Mucosa of descending colon (tissue), 3 donors: ENCODE measurements at regions not wholly inside any gene's neighbourhood (a gene's known extent, or its start where the extent isn't known, plus 50 kb on each side); places are given as distances from the start of the nearest gene placed in this dataset.

Source experiments
- ATAC-seq: fragments of 200-7000 bp; cut with Tn5 transposase; one replicate; pipeline ENCODE4 v1.9.1; 2020; ENCODE audit warnings: mild to moderate bottlenecking, moderate library complexity
- DNase-seq, 3 donors: peaks; one replicate each; pipeline ENCODE4 v3.0.0-alpha.2; 2020
- H3K36me3 ChIP-seq: fragments of 200-600 bp; one replicate; pipeline ENCODE4 v1.8.0; 2021; ENCODE audit warnings: low read depth, mild to moderate bottlenecking
- H3K4me1 ChIP-seq: fragments of 200-600 bp; one replicate; pipeline ENCODE4 v1.8.0; 2021; ENCODE audit warnings: low read depth, mild to moderate bottlenecking
- H3K4me3 ChIP-seq: fragments of 200-600 bp; one replicate; pipeline ENCODE4 v1.8.0; 2021; ENCODE audit warnings: mild to moderate bottlenecking
- H3K9me3 ChIP-seq: fragments of 200-600 bp; one replicate; pipeline ENCODE4 v1.8.0; 2021; ENCODE audit warnings: mild to moderate bottlenecking
- intact Hi-C, 2 donors: fragments of 100-400 bp; cut with DNase I in 1 of 2; cut with micrococcal nuclease in 1 of 2; formaldehyde crosslinking; loops; one replicate each; pipeline versions ENCODE4 v1.11.0 to v1.11.1; 2022; cut with DNase I, micrococcal nuclease
- TF ChIP-seq, protein P1 (sequence below): fragments of 200-600 bp; IDR thresholded peaks from one replicate; pipeline ENCODE4 v1.8.0; 2022; ENCODE audit warnings: antibody characterized with exemption, mild to moderate bottlenecking
- donor health status: DM: no; HTN: no; CAD: no; lungs with moderate emphysema.
- donor health status: DM: no; HTN: no; CAD: no.
- donor health status: DM: no; HTN: yes; CAD: no.

DNA sequence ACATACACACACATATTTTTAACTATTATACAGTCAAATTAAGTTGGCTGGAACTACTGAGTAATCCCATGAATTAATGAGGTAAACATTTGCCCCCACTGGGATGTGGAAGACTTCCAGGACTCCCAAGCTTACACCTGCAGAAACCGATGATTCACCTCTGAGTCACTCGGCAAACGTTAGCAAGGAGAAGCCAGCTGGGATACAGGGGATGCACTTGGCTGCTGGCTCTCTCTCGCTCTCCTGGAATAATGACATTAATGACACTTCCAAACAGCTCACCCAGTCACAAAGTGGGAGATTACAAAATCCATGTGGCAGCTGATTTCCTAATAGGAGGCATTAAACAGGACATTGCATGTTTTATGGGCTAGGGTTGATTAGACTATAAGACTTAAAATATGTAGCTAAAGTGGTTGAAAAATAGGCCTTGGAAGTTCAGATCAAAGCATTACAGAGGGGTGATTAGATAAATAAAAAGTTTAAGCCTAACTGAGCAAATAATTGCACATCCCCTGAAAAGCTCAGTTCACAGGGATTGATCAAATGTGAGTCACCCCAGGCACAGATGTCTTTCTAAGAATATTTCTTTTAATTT lies 500.9 kb downstream of the SOX2 start:
- no peaks in the 10 kb centered on the region for H3K4me1 ChIP-seq
- no peaks in the 10 kb centered on the region for H3K9me3 ChIP-seq
- DNase-seq = no peak
- ATAC-seq = peak; percentile 76
- intact Hi-C loops = no loop called here
- H3K36me3 ChIP-seq = no peaks in the 10 kb centered on the region
- TF ChIP-seq, protein P1, sequence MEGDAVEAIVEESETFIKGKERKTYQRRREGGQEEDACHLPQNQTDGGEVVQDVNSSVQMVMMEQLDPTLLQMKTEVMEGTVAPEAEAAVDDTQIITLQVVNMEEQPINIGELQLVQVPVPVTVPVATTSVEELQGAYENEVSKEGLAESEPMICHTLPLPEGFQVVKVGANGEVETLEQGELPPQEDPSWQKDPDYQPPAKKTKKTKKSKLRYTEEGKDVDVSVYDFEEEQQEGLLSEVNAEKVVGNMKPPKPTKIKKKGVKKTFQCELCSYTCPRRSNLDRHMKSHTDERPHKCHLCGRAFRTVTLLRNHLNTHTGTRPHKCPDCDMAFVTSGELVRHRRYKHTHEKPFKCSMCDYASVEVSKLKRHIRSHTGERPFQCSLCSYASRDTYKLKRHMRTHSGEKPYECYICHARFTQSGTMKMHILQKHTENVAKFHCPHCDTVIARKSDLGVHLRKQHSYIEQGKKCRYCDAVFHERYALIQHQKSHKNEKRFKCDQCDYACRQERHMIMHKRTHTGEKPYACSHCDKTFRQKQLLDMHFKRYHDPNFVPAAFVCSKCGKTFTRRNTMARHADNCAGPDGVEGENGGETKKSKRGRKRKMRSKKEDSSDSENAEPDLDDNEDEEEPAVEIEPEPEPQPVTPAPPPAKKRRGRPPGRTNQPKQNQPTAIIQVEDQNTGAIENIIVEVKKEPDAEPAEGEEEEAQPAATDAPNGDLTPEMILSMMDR = no peak
- H3K4me3 ChIP-seq = no peak overlapping the region

DNA sequence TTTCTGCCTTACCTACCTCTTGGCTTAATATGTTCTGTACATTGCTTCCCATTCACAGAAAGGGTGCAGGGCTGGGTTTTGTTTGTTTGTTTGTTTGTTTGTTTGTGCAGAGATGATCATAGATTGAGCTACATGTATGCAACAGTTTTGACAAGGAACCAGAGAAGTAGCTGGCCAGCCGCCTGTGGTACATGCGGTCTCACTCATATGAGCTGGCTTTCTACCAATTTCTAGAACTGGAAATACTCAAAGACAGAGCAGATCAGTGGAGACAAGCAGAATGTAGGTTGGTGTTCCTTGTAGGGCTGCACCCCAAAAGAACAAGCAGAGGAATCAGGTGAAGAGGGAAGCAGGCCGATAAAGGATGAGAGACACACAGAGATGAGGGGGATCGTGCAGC lies 502.7 kb downstream of the SOX2 start:
- H3K36me3 ChIP-seq = no peaks in the 10 kb centered on the region
- TF ChIP-seq, protein P1 = no peak
- no peak for ATAC-seq
- no peak for DNase-seq
- no peaks in the 10 kb centered on the region for H3K9me3 ChIP-seq
- no peak overlapping the region for H3K4me3 ChIP-seq
- intact Hi-C loops = no loop called here
- H3K4me1 ChIP-seq = no peaks in the 10 kb centered on the region

DNA sequence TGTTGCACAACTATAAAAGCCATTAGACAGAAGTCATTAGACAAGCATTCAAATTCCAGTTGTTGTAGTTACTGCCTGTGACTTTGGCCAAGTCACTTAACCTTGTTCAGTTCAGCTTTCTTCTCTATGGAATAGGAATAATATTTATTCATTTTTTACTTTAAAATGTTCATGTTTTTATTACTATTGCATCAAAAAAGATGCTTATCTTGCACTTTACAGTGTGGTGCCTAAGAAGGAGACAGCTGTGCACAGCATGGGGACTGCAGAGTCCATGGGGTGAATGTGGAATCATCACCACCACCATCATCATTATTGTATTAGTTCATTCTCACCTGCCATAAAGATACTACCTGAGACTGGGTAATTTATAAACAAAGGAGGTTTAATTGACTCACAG lies 504.2 kb downstream of the SOX2 start:
- TF ChIP-seq, protein P1 = no peak
- H3K36me3 ChIP-seq = no peaks in the 10 kb centered on the region
- intact Hi-C loops = no loop called here
- DNase-seq (no peak), ATAC-seq (no peak)
- no peaks in the 10 kb centered on the region for H3K9me3 ChIP-seq
- no peaks in the 10 kb centered on the region for H3K4me1 ChIP-seq
- H3K4me3 ChIP-seq = no peak overlapping the region

DNA sequence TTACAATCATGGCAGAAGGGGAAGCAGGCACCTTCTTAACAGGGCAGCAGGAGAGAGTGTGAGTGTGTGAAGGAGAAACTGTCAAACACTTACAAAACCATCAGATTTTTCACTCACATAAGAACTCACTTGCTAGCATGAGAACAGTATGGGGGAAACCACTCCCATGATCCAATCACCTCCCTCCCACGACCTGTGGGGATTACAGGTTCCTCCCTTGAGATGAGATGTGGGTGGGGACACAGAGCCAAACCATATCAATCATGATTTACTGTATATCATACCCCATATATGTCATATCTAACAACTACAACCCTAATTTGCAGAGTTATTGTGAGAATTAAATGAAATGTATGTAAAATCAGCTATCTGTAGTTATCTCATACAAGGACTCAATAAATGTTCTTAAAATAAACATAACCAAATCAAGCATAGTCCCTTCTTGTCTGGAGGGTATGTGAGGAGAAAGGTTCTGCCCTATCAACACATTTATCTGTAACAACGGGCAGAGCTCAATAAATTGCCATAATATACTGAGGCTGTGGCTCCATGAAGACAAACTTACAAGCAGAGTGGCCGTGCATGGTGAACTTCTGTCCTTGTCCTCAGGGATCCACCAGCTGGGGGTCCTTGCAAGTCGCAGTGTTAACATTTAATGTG lies 504.7 kb downstream of the SOX2 start:
- no peak overlapping the region for H3K4me3 ChIP-seq
- no peak for DNase-seq
- intact Hi-C loops = no loop called here

DNA sequence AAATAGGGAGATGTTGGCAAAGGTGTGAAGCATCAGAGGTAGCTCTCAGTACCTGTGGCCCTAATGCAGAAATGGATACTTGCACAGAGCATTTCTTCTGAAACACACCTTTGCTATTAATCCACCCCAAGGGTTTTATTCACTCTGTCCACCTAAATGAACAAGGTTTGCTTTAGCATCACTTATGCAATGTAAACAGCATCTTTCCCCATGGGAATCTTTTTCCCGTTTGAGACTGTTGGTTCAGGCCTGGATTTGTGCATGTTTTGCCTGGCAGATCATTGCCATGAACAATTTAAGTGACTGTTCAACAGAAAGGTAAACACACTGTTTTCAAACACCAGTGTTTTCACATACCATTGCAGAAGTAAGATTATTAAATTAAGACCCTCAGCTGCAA lies 508.3 kb downstream of the SOX2 start:
- H3K9me3 ChIP-seq = no peaks in the 10 kb centered on the region
- TF ChIP-seq, protein P1 = no peak
- no peak overlapping the region for H3K4me3 ChIP-seq
- ATAC-seq = no peak
- H3K36me3 ChIP-seq = no peaks in the 10 kb centered on the region
- no peaks in the 10 kb centered on the region for H3K4me1 ChIP-seq
- intact Hi-C loops = no loop called here
- no peak for DNase-seq

More for the DNA sequence above, 504.7 kb downstream of the SOX2 start:
- TF ChIP-seq, protein P1 = no peak
- H3K4me1 ChIP-seq = no peaks in the 10 kb centered on the region
- no peaks in the 10 kb centered on the region for H3K9me3 ChIP-seq
- no peak for ATAC-seq
- H3K36me3 ChIP-seq = no peaks in the 10 kb centered on the region
